ENCODE measurements at regions not wholly inside any gene's neighbourhood (a gene's known extent, or its start where the extent isn't known, plus 50 kb on each side); places are given as distances from the start of the nearest gene placed in this dataset.

GRCh38 chr3:106160396-106160795 lies 291.6 kb upstream of the CBLB start:
- no peak for FAIRE-seq
- DNase-seq (ENCODE audit: insufficient read length, low spot score), result no peak

GRCh38 chr3:106161246-106161645 lies 292.4 kb upstream of the CBLB start:
- FAIRE-seq (no peak), DNase-seq (ENCODE audit: insufficient read length, low spot score) (no peak)

GRCh38 chr3:106167728-106168127 lies 298.9 kb upstream of the CBLB start:
- DNase-seq (ENCODE audit: insufficient read length, low spot score) (no peak), FAIRE-seq (no peak)

- DNase-seq (ENCODE audit: insufficient read length, low spot score), result no peak
- no peak for FAIRE-seq
Measured at GRCh38 chr3:106168962-106169750, 300.3 kb upstream of the CBLB start.

GRCh38 chr3:106170636-106171035 lies 301.8 kb upstream of the CBLB start:
- no peak for FAIRE-seq

GRCh38 chr3:106172101-106172500 lies 303.3 kb upstream of the CBLB start:
- no peak for FAIRE-seq
- DNase-seq (ENCODE audit: insufficient read length, low spot score), result no peak

More at GRCh38 chr3:106170636-106171035, 301.8 kb upstream of the CBLB start:
- no peak for DNase-seq (ENCODE audit: insufficient read length, low spot score)

- no peak for FAIRE-seq
- no peak for DNase-seq (ENCODE audit: insufficient read length, low spot score)
Measured at GRCh38 chr3:106172780-106173179, 304.0 kb upstream of the CBLB start.

GRCh38 chr3:106175276-106175675 lies 306.5 kb upstream of the CBLB start:
- DNase-seq (ENCODE audit: insufficient read length, low spot score) (no peak), FAIRE-seq (no peak)

- DNase-seq (ENCODE audit: insufficient read length, low spot score) (no peak), FAIRE-seq (no peak)
Measured at GRCh38 chr3:106176734-106177133, 307.9 kb upstream of the CBLB start.

GRCh38 chr3:106182950-106183511 lies 314.2 kb upstream of the CBLB start:
- no peak for FAIRE-seq

GRCh38 chr3:106183762-106184391 lies 315.1 kb upstream of the CBLB start:
- FAIRE-seq, result no peak

More at GRCh38 chr3:106182950-106183511, 314.2 kb upstream of the CBLB start:
- no peak for DNase-seq (ENCODE audit: insufficient read length, low spot score)

GRCh38 chr3:106184540-106185457 lies 316.0 kb upstream of the CBLB start:
- DNase-seq (ENCODE audit: insufficient read length, low spot score) (no peak), FAIRE-seq (no peak)

More at GRCh38 chr3:106183762-106184391, 315.1 kb upstream of the CBLB start:
- DNase-seq (ENCODE audit: insufficient read length, low spot score), result peak; percentile 15

GRCh38 chr3:106185949-106186348 lies 317.1 kb upstream of the CBLB start:
- FAIRE-seq (no peak), DNase-seq (ENCODE audit: insufficient read length, low spot score) (no peak)

GRCh38 chr3:106190296-106190695 lies 321.5 kb upstream of the CBLB start:
- no peak for DNase-seq (ENCODE audit: insufficient read length, low spot score)
- FAIRE-seq, result no peak

- DNase-seq (ENCODE audit: insufficient read length, low spot score) (no peak), FAIRE-seq (no peak)
Measured at GRCh38 chr3:106191211-106191610, 322.4 kb upstream of the CBLB start.

- FAIRE-seq (no peak), DNase-seq (ENCODE audit: insufficient read length, low spot score) (no peak)
Measured at GRCh38 chr3:106191913-106192312, 323.1 kb upstream of the CBLB start.

GRCh38 chr3:106193876-106194275 lies 325.1 kb upstream of the CBLB start:
- FAIRE-seq, result no peak

GRCh38 chr3:106194726-106195125 lies 325.9 kb upstream of the CBLB start:
- DNase-seq (ENCODE audit: insufficient read length, low spot score), result no peak
- no peak for FAIRE-seq

More at GRCh38 chr3:106193876-106194275, 325.1 kb upstream of the CBLB start:
- no peak for DNase-seq (ENCODE audit: insufficient read length, low spot score)

- no peak for DNase-seq (ENCODE audit: insufficient read length, low spot score)
- FAIRE-seq, result no peak
Measured at GRCh38 chr3:106197532-106198194, 328.9 kb upstream of the CBLB start.

GRCh38 chr3:106204160-106204868 lies 335.5 kb upstream of the CBLB start:
- no peak for FAIRE-seq
- DNase-seq (ENCODE audit: insufficient read length, low spot score), result no peak
